ENCODE measurements at regions not wholly inside any gene's neighbourhood (a gene's known extent, or its start where the extent isn't known, plus 50 kb on each side); places are given as distances from the start of the nearest gene placed in this dataset.
"Not testable (repeated sequence)": the region's sequence is repeated elsewhere in the genome, so short reads cannot be mapped to it uniquely, and the experiment has no call there.

DNA sequence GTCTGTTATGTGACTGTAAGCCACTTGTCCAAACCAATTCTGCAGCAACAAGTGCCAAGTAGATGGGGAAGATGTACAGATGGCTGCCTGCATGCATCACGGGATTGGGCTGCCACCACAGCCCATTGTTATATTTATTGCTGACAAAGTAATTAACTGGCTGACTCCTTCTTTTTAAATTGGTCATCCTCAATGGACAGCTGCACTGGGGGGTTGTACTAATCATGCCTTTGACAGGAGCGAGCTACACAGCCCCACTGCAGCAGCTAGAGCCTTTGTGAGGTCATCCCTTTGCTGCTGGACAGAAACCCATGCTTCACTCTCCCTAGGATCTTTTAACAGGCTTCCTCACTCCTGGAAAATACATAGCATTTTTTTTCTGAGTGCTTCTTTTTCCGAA lies 146.7 kb upstream of the CXXC4 start:
- TF ChIP-seq, protein P1, sequence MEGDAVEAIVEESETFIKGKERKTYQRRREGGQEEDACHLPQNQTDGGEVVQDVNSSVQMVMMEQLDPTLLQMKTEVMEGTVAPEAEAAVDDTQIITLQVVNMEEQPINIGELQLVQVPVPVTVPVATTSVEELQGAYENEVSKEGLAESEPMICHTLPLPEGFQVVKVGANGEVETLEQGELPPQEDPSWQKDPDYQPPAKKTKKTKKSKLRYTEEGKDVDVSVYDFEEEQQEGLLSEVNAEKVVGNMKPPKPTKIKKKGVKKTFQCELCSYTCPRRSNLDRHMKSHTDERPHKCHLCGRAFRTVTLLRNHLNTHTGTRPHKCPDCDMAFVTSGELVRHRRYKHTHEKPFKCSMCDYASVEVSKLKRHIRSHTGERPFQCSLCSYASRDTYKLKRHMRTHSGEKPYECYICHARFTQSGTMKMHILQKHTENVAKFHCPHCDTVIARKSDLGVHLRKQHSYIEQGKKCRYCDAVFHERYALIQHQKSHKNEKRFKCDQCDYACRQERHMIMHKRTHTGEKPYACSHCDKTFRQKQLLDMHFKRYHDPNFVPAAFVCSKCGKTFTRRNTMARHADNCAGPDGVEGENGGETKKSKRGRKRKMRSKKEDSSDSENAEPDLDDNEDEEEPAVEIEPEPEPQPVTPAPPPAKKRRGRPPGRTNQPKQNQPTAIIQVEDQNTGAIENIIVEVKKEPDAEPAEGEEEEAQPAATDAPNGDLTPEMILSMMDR (IDR thresholded peaks at IDR 0.05; ENCODE audit: insufficient read depth, low read length, poor library complexity, severe bottlenecking): no peak
- Histone ChIP-seq H3K27me3 (replicated peaks; ENCODE audit: control insufficient read depth, insufficient read depth, low read length) (no peaks in the 10 kb centered on the region), H3K36me3 (ENCODE audit: control insufficient read depth, insufficient read depth, low read length) (no peaks in the 10 kb centered on the region), H3K4me3 (replicated peaks; ENCODE audit: low read depth, low read length) (no peak overlapping the region)
- DNase-seq (ENCODE audit: extremely low read depth, insufficient read length): no peak

DNA sequence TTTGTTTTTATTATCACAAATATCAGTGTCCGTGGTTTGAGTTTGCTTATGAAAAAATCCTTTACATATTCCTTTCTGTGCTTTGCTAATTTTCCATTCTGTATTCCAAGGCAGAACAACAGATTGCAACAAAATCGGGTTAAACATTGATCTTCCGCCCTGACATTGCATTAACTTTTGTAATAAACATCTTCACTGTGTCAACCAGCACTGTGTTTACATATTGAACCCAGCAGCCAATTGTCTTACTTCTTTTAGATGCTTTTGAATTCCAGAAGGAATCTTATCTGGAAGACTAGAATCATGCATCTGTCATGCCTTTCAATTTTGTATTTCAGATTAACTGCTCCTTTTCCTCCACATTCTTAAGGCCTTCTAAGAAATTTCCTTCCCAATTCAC lies 147.8 kb upstream of the CXXC4 start:
- Histone ChIP-seq H3K36me3 (ENCODE audit: control insufficient read depth, insufficient read depth, low read length) (no peaks in the 10 kb centered on the region), H3K4me3 (replicated peaks; ENCODE audit: low read depth, low read length) (no peak overlapping the region), H3K27me3 (replicated peaks; ENCODE audit: control insufficient read depth, insufficient read depth, low read length) (no peaks in the 10 kb centered on the region)
- no peak for DNase-seq (ENCODE audit: extremely low read depth, insufficient read length)
- TF ChIP-seq, protein P1 (IDR thresholded peaks at IDR 0.05; ENCODE audit: insufficient read depth, low read length, poor library complexity, severe bottlenecking): no peak

- H3K27me3 ChIP-seq (replicated peaks; ENCODE audit: control insufficient read depth, insufficient read depth, low read length): no peaks in the 10 kb centered on the region
- H3K36me3 ChIP-seq (ENCODE audit: control insufficient read depth, insufficient read depth, low read length): no peaks in the 10 kb centered on the region
- no peak for DNase-seq (ENCODE audit: extremely low read depth, insufficient read length)
- no peak overlapping the region for H3K4me3 ChIP-seq (replicated peaks; ENCODE audit: low read depth, low read length)
- TF ChIP-seq, protein P1 (IDR thresholded peaks at IDR 0.05; ENCODE audit: insufficient read depth, low read length, poor library complexity, severe bottlenecking): no peak
These were observed 149.1 kb upstream of the CXXC4 start for GRCh38 chr4:104643805-104644204.

GRCh38 chr4:104649631-104650030 lies 154.9 kb upstream of the CXXC4 start:
- no peak overlapping the region for H3K4me3 ChIP-seq (replicated peaks; ENCODE audit: low read depth, low read length)
- H3K27me3 ChIP-seq (replicated peaks; ENCODE audit: control insufficient read depth, insufficient read depth, low read length): no peaks in the 10 kb centered on the region
- 0 out of 2 replicates have a peak, but pooled peaks cover 1% of the 10 kb centered on the region for H3K36me3 ChIP-seq (ENCODE audit: control insufficient read depth, insufficient read depth, low read length)
- no peak for DNase-seq (ENCODE audit: extremely low read depth, insufficient read length)
- TF ChIP-seq, protein P1 (IDR thresholded peaks at IDR 0.05; ENCODE audit: insufficient read depth, low read length, poor library complexity, severe bottlenecking): no peak

DNA sequence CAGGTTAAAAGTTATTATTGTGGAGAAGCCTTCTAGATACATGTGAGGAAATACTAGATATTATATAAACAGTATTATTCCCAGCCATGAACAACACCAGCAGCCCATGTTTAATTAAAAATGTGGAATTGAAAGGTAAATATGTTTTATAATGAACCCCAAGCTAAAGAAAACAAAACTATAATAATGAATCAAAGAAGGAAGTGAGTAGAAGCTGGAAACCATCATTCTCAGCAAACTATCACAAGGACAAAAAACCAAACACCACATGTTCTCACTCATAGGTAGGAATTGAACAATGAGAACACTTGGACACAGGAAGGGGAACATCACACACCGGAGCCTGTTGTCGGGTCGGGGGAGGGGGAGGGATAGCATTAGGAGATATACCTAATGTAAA lies 167.6 kb upstream of the CXXC4 start:
- not testable (repeated sequence) for H3K36me3 ChIP-seq (ENCODE audit: control insufficient read depth, insufficient read depth, low read length); H3K27me3 ChIP-seq (replicated peaks; ENCODE audit: control insufficient read depth, insufficient read depth, low read length); H3K4me3 ChIP-seq (replicated peaks; ENCODE audit: low read depth, low read length); DNase-seq (ENCODE audit: extremely low read depth, insufficient read length)

DNA sequence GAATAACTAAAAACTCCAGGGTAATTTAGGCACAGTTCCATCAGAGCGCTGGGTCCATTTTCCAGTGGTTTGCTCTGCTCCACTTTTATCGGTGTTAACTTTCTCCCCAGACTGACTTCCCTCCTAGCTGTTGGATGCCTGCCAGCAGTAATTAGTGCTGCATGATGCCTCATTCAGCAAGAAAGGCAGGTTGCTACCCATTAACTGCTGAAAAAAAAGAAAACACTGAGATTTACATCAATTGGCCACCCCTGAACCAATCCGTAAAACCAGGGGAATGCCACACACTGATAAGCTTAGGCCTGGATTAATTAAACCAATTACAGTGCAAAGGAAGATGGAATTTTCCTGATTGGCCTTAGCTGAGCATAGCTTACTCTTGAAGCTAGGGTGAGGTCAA lies 182.4 kb upstream of the CXXC4 start:
- no peak for DNase-seq (ENCODE audit: extremely low read depth, insufficient read length)
- TF ChIP-seq, protein P1 (IDR thresholded peaks at IDR 0.05; ENCODE audit: insufficient read depth, low read length, poor library complexity, severe bottlenecking): no peak
- Histone ChIP-seq H3K4me3 (replicated peaks; ENCODE audit: low read depth, low read length) (no peak overlapping the region), H3K27me3 (replicated peaks; ENCODE audit: control insufficient read depth, insufficient read depth, low read length) (no peaks in the 10 kb centered on the region), H3K36me3 (ENCODE audit: control insufficient read depth, insufficient read depth, low read length) (no peaks in the 10 kb centered on the region)

Data from GM06990 (cell line).